Choroid plexus epithelial cell (primary cell): ENCODE measurements at regions not wholly inside any gene's neighbourhood (a gene's known extent, or its start where the extent isn't known, plus 50 kb on each side); places are given as distances from the start of the nearest gene placed in this dataset.

Experiments used
- DNase-seq: peaks from one replicate; pipeline ENCODE4 v3.0.0-alpha.2; 2010; ENCODE audit warnings: low read depth
- H3K4me3 ChIP-seq: 2 replicates; pipeline ENCODE4 v1.5.1; 2011; ENCODE audit warnings: low read depth, mild to moderate bottlenecking, control low read depth, low read length, moderate library complexity
- CTCF ChIP-seq: conservative IDR thresholded peaks from 2 replicates; pipeline ENCODE4 v1.5.1; 2011; ENCODE audit warnings: low read depth, mild to moderate bottlenecking, control low read depth, inconsistent platforms, low read length, moderate library complexity

DNA sequence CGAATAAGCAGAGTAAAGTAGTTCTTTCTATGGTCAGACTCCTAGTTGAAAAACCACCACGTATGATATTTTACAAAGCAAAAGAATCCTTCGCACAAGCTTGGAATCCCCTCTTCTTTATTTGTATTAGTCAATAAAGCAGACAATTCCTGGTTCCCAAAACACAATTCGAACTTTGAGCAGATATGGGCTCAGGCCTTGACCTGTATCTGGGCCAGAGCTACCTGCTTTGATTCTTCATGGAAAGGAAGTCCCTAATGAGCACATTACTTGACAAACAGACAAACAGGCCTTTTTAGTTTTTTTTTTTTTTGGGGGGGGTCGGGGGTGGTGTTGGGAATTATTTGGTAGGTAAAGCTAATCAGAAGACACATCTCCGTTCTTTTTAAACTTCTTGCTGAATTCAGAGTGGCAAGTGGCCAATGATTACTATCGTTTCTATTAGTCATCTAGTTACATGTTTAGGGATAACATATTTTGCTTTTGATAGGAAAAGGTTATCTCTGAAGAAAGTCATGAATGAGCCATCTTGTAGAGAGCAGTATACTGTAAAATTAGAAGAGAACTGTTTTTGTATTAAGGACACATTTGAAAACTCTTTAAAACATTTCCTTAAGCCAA lies 116.6 kb upstream of the HMHB1 start:
- TF ChIP-seq CTCF: no peak
- no peak overlapping the region for H3K4me3 ChIP-seq
- DNase-seq: no peak

GRCh38 chr5:143694357-143694756 lies 117.6 kb upstream of the HMHB1 start:
- H3K4me3 ChIP-seq: no peak overlapping the region
- TF ChIP-seq CTCF: no peak
- no peak for DNase-seq

DNA sequence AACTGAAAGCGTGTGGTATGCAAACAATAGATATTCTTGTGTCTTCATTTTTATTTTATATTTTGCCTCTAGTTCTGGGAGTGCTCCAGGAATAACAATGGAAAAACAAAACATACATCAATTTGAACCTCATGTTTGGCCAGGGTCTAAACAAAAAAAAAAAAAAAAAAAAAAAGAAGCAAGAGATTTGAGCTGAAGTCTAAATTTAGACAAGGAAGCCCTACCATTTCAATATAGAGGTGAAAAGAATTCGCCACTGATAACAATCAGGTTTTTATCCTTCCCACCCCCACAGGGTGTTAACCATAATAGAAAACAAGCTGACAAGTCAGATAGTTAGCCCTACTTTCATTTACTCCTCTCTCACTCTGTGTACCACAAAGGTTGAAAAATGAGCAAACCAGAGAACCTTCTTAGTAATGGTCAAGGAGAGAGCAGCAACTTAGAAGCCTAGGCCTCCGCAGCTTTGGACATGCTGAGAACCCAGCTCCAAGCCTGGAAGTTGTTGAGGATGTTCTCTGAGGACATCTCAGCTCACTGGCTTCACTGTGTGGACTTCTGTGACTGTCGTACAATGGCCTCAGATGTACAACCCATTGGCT lies 118.2 kb upstream of the HMHB1 start:
- no peak for TF ChIP-seq CTCF
- peak; percentile 22 for DNase-seq
- no peak overlapping the region for H3K4me3 ChIP-seq

DNA sequence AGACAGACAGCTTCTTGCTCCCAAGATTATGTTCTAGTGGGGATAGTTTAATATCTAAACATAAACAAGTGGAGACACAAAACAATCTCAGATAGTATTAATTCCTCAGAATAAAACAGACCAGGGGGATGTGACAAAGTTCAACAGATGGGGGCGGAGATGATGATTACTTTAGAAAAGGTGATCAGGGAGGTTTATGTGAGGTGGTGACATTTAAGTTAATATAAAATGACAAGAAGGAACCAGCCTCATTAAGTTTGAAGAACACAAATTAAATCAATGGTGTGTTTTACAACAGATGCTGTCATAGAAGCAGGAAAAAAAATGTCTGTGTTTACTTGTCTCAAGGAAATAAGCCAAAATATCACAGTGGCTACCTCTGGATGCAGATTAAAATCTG lies 119.6 kb upstream of the HMHB1 start:
- DNase-seq: no peak
- no peak overlapping the region for H3K4me3 ChIP-seq
- no peak for TF ChIP-seq CTCF

GRCh38 chr5:143691945-143692290 lies 120.0 kb upstream of the HMHB1 start:
- H3K4me3 ChIP-seq: no peak overlapping the region
- no peak for DNase-seq
- no peak for TF ChIP-seq CTCF

DNA sequence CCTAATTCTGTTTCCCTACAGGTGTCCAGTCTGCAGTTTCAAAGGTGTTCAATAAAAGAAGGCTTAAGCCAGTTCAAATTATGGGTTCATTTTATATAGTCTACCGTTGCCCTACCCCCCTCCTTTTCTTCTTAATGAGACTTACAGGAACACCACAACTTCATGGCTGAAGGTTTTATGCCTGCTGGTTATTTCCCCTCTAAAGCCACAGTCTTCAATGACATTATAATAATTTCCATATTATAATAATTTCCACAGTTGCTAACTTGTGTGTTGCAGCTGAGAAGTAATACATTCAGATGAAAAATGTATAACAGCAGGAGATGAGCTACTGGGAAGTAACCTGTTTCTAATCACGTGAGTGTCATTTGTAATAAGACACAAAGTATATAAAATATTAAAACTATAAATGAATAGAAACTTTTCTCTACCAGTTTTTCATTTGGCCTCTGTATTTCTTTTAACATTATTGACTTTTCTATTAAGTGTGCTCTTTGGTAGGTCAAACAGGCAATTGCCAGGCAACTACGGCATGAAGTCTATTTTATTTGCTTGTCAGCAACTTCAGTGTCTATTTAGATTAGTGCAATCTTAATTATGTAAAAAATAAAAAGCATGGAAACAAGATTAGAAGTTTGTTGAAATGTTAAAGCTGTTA lies 120.5 kb upstream of the HMHB1 start:
- TF ChIP-seq CTCF: no peak
- H3K4me3 ChIP-seq: no peak overlapping the region
- no peak for DNase-seq

GRCh38 chr5:143687604-143688003 lies 124.4 kb upstream of the HMHB1 start:
- H3K4me3 ChIP-seq: no peak overlapping the region
- TF ChIP-seq CTCF: no peak
- no peak for DNase-seq
